ENCODE measurements at regions not wholly inside any gene's neighbourhood (a gene's known extent, or its start where the extent isn't known, plus 50 kb on each side); places are given as distances from the start of the nearest gene placed in this dataset.

DNA sequence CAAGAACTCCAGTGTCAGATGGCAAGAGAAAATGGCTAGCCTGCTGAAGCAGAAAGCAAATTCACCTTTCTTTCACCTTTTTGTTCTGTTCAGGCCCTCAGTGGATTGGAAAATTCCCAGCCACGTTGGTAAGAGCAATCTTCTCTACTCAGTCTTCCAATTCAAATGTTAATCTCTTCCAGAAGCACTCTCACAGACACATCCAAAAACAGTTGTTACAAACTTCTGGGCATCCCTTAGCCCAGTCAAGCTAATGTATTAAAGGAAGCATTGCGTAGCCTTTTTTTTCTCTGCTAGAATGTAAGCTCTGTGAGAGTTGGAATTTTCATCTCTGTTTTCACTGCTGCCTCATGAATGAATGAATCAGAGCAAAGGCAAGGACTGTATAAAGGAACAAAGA is 109.2 kb upstream of the ROBO2 start:
- Mint-ChIP-seq H3K9me3 (ENCODE audit: unreplicated experiment) (no peaks in the 10 kb centered on the region), H3K27me3 (ENCODE audit: unreplicated experiment) (peaks cover 4% of the 10 kb centered on the region), H3K4me3 (ENCODE audit: unreplicated experiment) (no peak overlapping the region), H3K4me1 (ENCODE audit: unreplicated experiment) (no peaks in the 10 kb centered on the region), H3K27ac (ENCODE audit: unreplicated experiment) (no peak overlapping the region), H3K36me3 (ENCODE audit: low read depth, unreplicated experiment) (no peaks in the 10 kb centered on the region)
- TF ChIP-seq, protein P1, sequence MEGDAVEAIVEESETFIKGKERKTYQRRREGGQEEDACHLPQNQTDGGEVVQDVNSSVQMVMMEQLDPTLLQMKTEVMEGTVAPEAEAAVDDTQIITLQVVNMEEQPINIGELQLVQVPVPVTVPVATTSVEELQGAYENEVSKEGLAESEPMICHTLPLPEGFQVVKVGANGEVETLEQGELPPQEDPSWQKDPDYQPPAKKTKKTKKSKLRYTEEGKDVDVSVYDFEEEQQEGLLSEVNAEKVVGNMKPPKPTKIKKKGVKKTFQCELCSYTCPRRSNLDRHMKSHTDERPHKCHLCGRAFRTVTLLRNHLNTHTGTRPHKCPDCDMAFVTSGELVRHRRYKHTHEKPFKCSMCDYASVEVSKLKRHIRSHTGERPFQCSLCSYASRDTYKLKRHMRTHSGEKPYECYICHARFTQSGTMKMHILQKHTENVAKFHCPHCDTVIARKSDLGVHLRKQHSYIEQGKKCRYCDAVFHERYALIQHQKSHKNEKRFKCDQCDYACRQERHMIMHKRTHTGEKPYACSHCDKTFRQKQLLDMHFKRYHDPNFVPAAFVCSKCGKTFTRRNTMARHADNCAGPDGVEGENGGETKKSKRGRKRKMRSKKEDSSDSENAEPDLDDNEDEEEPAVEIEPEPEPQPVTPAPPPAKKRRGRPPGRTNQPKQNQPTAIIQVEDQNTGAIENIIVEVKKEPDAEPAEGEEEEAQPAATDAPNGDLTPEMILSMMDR (IDR thresholded peaks at IDR 0.05; ENCODE audit: unreplicated experiment) = no peak
- no peak for DNase-seq (ENCODE audit: low spot score)

DNA sequence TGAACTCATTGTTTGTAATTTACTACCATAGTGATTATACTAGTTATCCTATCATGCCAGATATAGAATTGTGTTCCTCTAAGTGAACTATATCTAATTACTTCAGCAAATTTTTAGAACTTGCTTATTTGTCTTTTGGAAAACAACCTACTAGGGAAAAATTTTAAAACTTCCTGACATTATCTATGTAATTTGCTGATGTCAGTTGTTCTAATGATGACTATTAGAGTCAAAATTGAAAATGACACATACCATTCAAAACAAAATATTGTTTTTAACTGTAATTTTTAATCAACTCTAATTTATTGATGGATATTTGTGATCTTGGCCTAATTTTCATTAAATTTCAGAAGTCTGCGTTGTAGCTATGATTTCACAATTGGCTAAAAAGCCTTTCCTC is 106.7 kb upstream of the ROBO2 start:
- H3K9me3 Mint-ChIP-seq (ENCODE audit: unreplicated experiment) = no peaks in the 10 kb centered on the region
- H3K4me3 Mint-ChIP-seq (ENCODE audit: unreplicated experiment) = no peak overlapping the region
- peaks cover 4% of the 10 kb centered on the region for H3K27me3 Mint-ChIP-seq (ENCODE audit: unreplicated experiment)
- H3K4me1 Mint-ChIP-seq (ENCODE audit: unreplicated experiment) = no peaks in the 10 kb centered on the region
- no peak for DNase-seq (ENCODE audit: low spot score)
- H3K27ac Mint-ChIP-seq (ENCODE audit: unreplicated experiment) = no peak overlapping the region
- TF ChIP-seq, protein P1 (IDR thresholded peaks at IDR 0.05; ENCODE audit: unreplicated experiment) = no peak
- no peaks in the 10 kb centered on the region for H3K36me3 Mint-ChIP-seq (ENCODE audit: low read depth, unreplicated experiment)

DNA sequence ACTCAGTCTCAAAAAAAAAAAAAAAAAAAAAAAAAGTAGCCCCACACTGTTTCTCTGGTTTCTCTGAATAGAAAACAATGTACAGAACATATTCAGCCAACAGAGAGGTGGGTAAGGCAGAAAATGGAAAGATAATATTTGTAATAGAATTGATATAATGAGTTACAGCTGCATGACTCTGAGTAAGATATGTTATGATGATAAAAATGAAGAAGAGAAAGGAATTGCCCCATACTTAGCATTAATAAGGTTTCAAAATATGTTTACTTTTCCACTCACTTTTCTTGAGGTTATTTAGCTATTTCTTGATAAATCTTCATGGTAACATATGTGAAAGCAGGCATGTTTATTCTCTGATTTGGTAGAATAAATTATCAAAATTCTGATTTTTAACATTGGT is 100.9 kb upstream of the ROBO2 start:
- Mint-ChIP-seq H3K4me1 (ENCODE audit: unreplicated experiment) (no peaks in the 10 kb centered on the region), H3K9me3 (ENCODE audit: unreplicated experiment) (no peaks in the 10 kb centered on the region), H3K4me3 (ENCODE audit: unreplicated experiment) (no peak overlapping the region), H3K27ac (ENCODE audit: unreplicated experiment) (no peak overlapping the region), H3K36me3 (ENCODE audit: low read depth, unreplicated experiment) (no peaks in the 10 kb centered on the region), H3K27me3 (ENCODE audit: unreplicated experiment) (no peaks in the 10 kb centered on the region)
- no peak for DNase-seq (ENCODE audit: low spot score)
- TF ChIP-seq, protein P1 (IDR thresholded peaks at IDR 0.05; ENCODE audit: unreplicated experiment) = no peak

DNA sequence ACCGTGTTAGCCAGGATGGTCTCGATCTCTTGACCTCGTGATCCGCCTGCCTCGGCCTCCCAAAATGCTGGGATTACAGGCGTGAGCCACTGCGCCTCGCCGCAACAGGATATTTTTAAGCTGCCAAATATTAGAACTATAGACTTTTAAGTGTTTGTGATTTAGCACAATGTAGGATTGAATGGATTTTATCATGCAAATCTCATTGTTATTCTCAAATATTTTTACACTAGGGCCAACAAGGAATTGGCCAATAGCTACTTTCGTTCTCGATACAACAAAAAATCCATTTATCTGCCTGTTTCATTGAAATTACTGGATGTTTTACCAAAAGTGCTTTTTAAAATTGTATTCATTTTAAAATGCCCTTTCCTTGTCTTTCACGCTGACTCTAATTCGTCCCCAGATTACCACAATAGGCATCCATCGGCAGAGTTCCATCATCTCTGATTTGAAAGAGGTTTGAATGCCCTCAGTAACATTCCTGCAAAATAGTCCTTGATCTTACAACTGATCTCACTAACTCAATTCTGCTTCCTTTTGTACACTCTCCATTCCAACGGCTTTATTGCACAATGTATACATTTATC is 99.6 kb upstream of the ROBO2 start:
- Mint-ChIP-seq H3K27ac (ENCODE audit: unreplicated experiment) (no peak overlapping the region), H3K36me3 (ENCODE audit: low read depth, unreplicated experiment) (no peaks in the 10 kb centered on the region), H3K9me3 (ENCODE audit: unreplicated experiment) (no peaks in the 10 kb centered on the region), H3K27me3 (ENCODE audit: unreplicated experiment) (no peaks in the 10 kb centered on the region), H3K4me3 (ENCODE audit: unreplicated experiment) (no peak overlapping the region), H3K4me1 (ENCODE audit: unreplicated experiment) (no peaks in the 10 kb centered on the region)
- DNase-seq (ENCODE audit: low spot score) = no peak
- TF ChIP-seq, protein P1 (IDR thresholded peaks at IDR 0.05; ENCODE audit: unreplicated experiment) = no peak

DNA sequence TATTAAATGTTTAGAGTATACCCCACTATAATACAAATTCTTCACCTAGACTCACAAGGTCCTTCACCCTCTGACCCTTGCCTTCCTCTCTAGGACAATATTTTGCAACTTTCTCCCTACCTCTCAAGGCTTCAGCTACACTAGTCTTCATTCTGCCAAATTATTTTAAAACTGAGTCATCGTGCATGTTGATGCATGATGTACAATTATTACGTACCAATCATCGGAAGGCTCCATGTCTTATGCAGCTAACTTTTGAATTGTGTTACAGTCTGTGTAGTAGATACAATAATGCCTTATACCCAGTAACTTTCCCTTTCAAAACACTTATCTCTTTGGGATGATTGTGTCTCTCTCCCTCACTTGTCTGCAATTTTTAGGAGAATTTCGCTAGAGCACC is 98.5 kb upstream of the ROBO2 start:
- Mint-ChIP-seq H3K4me1 (ENCODE audit: unreplicated experiment) (no peaks in the 10 kb centered on the region), H3K36me3 (ENCODE audit: low read depth, unreplicated experiment) (no peaks in the 10 kb centered on the region), H3K9me3 (ENCODE audit: unreplicated experiment) (no peaks in the 10 kb centered on the region), H3K4me3 (ENCODE audit: unreplicated experiment) (no peak overlapping the region), H3K27me3 (ENCODE audit: unreplicated experiment) (no peaks in the 10 kb centered on the region), H3K27ac (ENCODE audit: unreplicated experiment) (no peak overlapping the region)
- no peak for DNase-seq (ENCODE audit: low spot score)
- TF ChIP-seq, protein P1 (IDR thresholded peaks at IDR 0.05; ENCODE audit: unreplicated experiment) = no peak

Measured in endothelial cell (in vitro differentiated cells).